ENCODE measurements at regions not wholly inside any gene's neighbourhood (a gene's known extent, or its start where the extent isn't known, plus 50 kb on each side); places are given as distances from the start of the nearest gene placed in this dataset.

GRCh38 chr5:39489263-39489662, 64.5 kb upstream of the DAB2 start:
- Histone ChIP-seq H3K27ac (no peak overlapping the region), H3K4me3 (no peak overlapping the region), H3K4me1 (peaks cover 0 to 5% of the 10 kb centered on the region in 2 donors), H3K9me3 (peaks cover 0 to 20% of the 10 kb centered on the region in 2 donors), H3K36me3 (no peaks in the 10 kb centered on the region), H3K27me3 (no peaks in the 10 kb centered on the region)
- no peak for DNase-seq (ENCODE audit: low spot score)
- TF ChIP-seq, protein P1, sequence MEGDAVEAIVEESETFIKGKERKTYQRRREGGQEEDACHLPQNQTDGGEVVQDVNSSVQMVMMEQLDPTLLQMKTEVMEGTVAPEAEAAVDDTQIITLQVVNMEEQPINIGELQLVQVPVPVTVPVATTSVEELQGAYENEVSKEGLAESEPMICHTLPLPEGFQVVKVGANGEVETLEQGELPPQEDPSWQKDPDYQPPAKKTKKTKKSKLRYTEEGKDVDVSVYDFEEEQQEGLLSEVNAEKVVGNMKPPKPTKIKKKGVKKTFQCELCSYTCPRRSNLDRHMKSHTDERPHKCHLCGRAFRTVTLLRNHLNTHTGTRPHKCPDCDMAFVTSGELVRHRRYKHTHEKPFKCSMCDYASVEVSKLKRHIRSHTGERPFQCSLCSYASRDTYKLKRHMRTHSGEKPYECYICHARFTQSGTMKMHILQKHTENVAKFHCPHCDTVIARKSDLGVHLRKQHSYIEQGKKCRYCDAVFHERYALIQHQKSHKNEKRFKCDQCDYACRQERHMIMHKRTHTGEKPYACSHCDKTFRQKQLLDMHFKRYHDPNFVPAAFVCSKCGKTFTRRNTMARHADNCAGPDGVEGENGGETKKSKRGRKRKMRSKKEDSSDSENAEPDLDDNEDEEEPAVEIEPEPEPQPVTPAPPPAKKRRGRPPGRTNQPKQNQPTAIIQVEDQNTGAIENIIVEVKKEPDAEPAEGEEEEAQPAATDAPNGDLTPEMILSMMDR (IDR thresholded peaks at IDR 0.05): no peak

DNA sequence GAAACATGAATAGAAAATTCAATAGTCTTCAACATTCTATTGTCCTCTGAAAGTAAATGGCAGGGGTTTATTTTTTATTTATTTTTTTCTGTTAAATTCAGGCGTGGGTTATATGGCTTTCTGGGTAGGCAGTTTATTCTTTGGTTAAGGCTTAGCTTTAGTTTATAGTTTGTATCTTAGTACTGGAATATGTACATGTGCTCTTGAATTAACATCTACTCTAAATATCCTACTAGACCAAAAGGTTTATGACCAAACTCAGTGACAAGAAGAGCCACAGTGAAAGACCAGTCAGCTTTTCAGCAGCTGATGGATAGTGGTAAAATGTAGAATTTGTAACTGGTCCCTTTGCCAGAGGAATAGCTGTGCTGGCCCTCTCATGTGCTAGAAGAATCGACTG, 62.0 kb upstream of the DAB2 start:
- DNase-seq (ENCODE audit: low spot score): no peak
- Histone ChIP-seq H3K27ac (no peak overlapping the region), H3K4me3 (no peak overlapping the region), H3K9me3 (peaks cover 0 to 20% of the 10 kb centered on the region in 2 donors), H3K27me3 (no peaks in the 10 kb centered on the region), H3K36me3 (no peaks in the 10 kb centered on the region), H3K4me1 (no peaks in the 10 kb centered on the region)
- TF ChIP-seq, protein P1 (IDR thresholded peaks at IDR 0.05): no peak

- peaks cover 0 to 17% of the 10 kb centered on the region in 2 donors for H3K9me3 ChIP-seq
- TF ChIP-seq, protein P1 (IDR thresholded peaks at IDR 0.05): no peak
- no peaks in the 10 kb centered on the region for H3K27me3 ChIP-seq
- DNase-seq (ENCODE audit: low spot score): no peak
- no peak overlapping the region for H3K27ac ChIP-seq
- no peak overlapping the region for H3K4me3 ChIP-seq
- no peaks in the 10 kb centered on the region for H3K36me3 ChIP-seq
- H3K4me1 ChIP-seq: no peaks in the 10 kb centered on the region
Observed at GRCh38 chr5:39486361-39486760, 61.6 kb upstream of the DAB2 start.

DNA sequence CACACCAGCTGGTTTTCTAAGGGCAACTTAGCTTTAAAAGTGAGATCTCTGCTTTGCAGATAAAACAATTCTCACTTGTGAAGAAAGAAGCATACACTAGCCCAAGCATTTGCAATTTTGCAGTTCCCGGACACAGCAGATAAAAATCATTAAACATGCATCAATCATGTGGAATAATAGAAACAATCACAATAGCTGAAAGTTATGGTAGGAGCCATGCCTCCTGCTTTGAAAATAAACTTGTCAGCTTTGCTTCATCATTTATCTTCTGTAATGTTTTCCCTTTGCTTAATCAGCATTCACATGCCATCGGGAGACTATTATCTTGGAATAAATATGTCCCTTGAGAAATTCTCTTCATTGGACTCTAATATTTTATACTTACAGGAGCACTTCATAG, 60.3 kb upstream of the DAB2 start:
- H3K4me3 ChIP-seq: no peak overlapping the region
- H3K4me1 ChIP-seq: no peaks in the 10 kb centered on the region
- H3K27me3 ChIP-seq: no peaks in the 10 kb centered on the region
- no peak overlapping the region for H3K27ac ChIP-seq
- no peaks in the 10 kb centered on the region for H3K36me3 ChIP-seq
- peaks cover 0 to 5% of the 10 kb centered on the region in 2 donors for H3K9me3 ChIP-seq
- DNase-seq (ENCODE audit: low spot score): no peak
- TF ChIP-seq, protein P1 (IDR thresholded peaks at IDR 0.05): no peak

DNA sequence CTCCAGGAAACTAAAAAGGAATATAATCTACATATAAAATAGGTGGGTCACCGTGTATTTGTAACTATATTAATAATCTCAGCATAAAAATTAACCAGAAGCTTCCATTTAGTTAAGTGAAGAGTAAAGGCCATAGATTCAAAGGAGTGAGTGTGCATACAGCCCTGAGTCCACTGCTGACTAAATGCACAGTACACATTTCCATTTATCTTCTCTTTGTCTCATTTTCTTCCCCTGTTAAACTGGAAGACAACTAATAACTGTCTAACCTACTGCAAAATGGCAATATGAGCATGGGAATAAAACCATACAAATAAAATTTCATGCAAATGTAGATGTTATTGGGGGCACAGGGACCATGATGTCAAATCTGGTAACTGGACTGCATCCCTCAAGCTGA, 59.9 kb upstream of the DAB2 start:
- Histone ChIP-seq H3K4me3 (no peak overlapping the region), H3K4me1 (no peaks in the 10 kb centered on the region), H3K9me3 (peaks cover 0 to 1% of the 10 kb centered on the region in 2 donors), H3K36me3 (no peaks in the 10 kb centered on the region), H3K27me3 (no peaks in the 10 kb centered on the region), H3K27ac (no peak overlapping the region)
- no peak for DNase-seq (ENCODE audit: low spot score)
- TF ChIP-seq, protein P1 (IDR thresholded peaks at IDR 0.05): no peak

DNA sequence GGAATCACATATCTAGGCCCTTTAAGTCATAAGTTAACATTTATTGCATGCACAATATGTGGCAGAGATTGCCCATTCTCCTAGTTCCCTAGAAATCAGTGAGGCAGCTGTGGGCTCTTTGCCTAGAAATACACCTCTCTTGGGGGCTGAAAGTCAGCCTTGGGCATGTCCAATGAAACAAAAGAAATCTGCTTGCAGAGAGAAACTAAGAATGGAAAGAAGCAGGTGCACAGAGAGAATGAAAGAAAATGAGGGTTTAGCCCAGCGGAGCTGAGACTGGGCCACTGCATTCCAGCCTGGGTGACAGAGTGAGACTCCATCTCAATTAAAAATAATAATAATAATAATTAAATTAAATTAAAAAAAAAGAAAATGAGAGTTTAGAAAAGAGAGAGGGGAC, 57.3 kb upstream of the DAB2 start:
- TF ChIP-seq, protein P1 (IDR thresholded peaks at IDR 0.05): no peak
- Histone ChIP-seq H3K4me1 (no peaks in the 10 kb centered on the region), H3K9me3 (no peaks in the 10 kb centered on the region), H3K27ac (no peak overlapping the region), H3K4me3 (no peak overlapping the region), H3K27me3 (no peaks in the 10 kb centered on the region), H3K36me3 (no peaks in the 10 kb centered on the region)
- no peak for DNase-seq (ENCODE audit: low spot score)

Data from right atrium auricular region (tissue), 2 donors.